K562 (cell line): ENCODE measurements at regions not wholly inside any gene's neighbourhood (a gene's known extent, or its start where the extent isn't known, plus 50 kb on each side); places are given as distances from the start of the nearest gene placed in this dataset.

Experiments used
- ATAC-seq: fragments of 200-7000 bp; cut with Tn5 transposase; 3 replicates; pipeline ENCODE4 v1.9.1; 2020; ENCODE audit warnings: moderate library complexity
- BruUV-seq: library from RNA; stranded (reverse); fragments of 400-500 nt; replicated peaks from 2 replicates; lab custom pipeline; 2021; lab: Mats Ljungman, UMichigan
- CTCF ChIA-PET: fragments of 300-600 bp; formaldehyde crosslinking; extraction: SDS; loops from one replicate; lab custom pipeline; 2021; ENCODE audit warnings: low intra/inter-chr PET ratio; lab: Yijun Ruan, JAX
- POLR2A ChIA-PET: fragments of 300-600, 350-650 bp; sonication (Branson Sonifier 250); formaldehyde crosslinking; extraction: SDS; loops from one replicate; lab custom pipeline; 2021; ENCODE audit warnings: antibody characterized with exemption, inconsistent platforms; lab: Yijun Ruan, JAX
- DNase-seq, 4 experiments: peaks; one replicate each; pipeline versions ENCODE4 v3.0.0 to v3.0.0-alpha.2; 2011 to 2018; ENCODE audit warnings: low spot score in 3 of 4, mixed read lengths in 3 of 4; ENCODE audit errors: extremely low read depth in 1 of 4
- FAIRE-seq: peaks from 2 replicates; lab custom pipeline; 2011; peaks lifted over from hg19 to GRCh38; lab: Jason Lieb, UNC
- H2AFZ ChIP-seq: 2 replicates; pipeline ENCODE4 v1.6.0; 2011; ENCODE audit warnings: low read depth, low read length, control low read depth, inconsistent platforms
- H3K27ac ChIP-seq: fragments of 200-600 bp; 3 replicates; pipeline ENCODE4 v1.8.0; 2011; ENCODE audit warnings: low read depth, mild to moderate bottlenecking, control low read depth, inconsistent platforms, low read length, moderate library complexity, mixed read lengths; ENCODE audit errors: extremely low read depth
- H3K27me3 ChIP-seq, 2 experiments: fragments of 300-600 bp in 1 of 2; 2 replicates in 1 of 2; 3 replicates in 1 of 2; pipeline versions ENCODE4 v1.6.0 to v1.8.0; 2011; ENCODE audit warnings: inconsistent platforms in 2 of 2, low read length in 2 of 2, mild to moderate bottlenecking in 1 of 2, mixed read lengths in 1 of 2, moderate library complexity in 1 of 2; ENCODE audit not compliant: control insufficient read depth in 2 of 2, insufficient read depth in 2 of 2
- H3K36me3 ChIP-seq: fragments of 300-600 bp; 3 replicates; pipeline ENCODE4 v1.8.0; 2011; ENCODE audit warnings: mild to moderate bottlenecking, low read length, inconsistent platforms; ENCODE audit not compliant: control insufficient read depth, insufficient read depth
- H3K4me1 ChIP-seq, 2 experiments: fragments of 200-600 bp in 1 of 2; replicated peaks in 1 of 2; 2 replicates in 1 of 2; 3 replicates in 1 of 2; pipeline versions ENCODE4 v1.5.1 to v1.8.0; 2011; ENCODE audit warnings: inconsistent platforms in 2 of 2, low read length in 2 of 2, mild to moderate bottlenecking in 1 of 2, mixed read lengths in 1 of 2, moderate library complexity in 1 of 2; ENCODE audit not compliant: control insufficient read depth in 2 of 2, insufficient read depth in 2 of 2
- H3K4me2 ChIP-seq: 2 replicates; pipeline ENCODE4 v1.6.1; 2011; ENCODE audit warnings: low read length, control low read depth, inconsistent platforms, mixed read lengths; ENCODE audit not compliant: insufficient read depth
- H3K4me3 ChIP-seq: fragments of 200-600 bp; sonication (generic), shearing (Covaris generic); 2 replicates; pipeline ENCODE4 v1.5.1; 2016; ENCODE audit warnings: control low read depth, inconsistent platforms
- H3K79me2 ChIP-seq: fragments of 200-600 bp; 3 replicates; pipeline ENCODE4 v1.8.0; 2011; ENCODE audit warnings: low read length, inconsistent platforms; ENCODE audit not compliant: control insufficient read depth, insufficient read depth
- H3K9ac ChIP-seq, 2 experiments: 2 replicates each; pipeline versions ENCODE4 v1.6.0 to v1.6.1; 2011; ENCODE audit warnings: low read depth in 2 of 2, low read length in 2 of 2, control low read depth in 1 of 2, inconsistent platforms in 1 of 2, mild to moderate bottlenecking in 1 of 2, mixed read lengths in 1 of 2; ENCODE audit not compliant: insufficient read depth in 1 of 2
- H3K9me1 ChIP-seq: one replicate; pipeline ENCODE4 v1.6.0; 2011; ENCODE audit warnings: inconsistent platforms, mild to moderate bottlenecking, low read length, moderate library complexity; ENCODE audit not compliant: control insufficient read depth, insufficient read depth
- H3K9me3 ChIP-seq: replicated peaks from 2 replicates; pipeline ENCODE4 v1.5.1; 2011; ENCODE audit warnings: low read depth, low read length, inconsistent platforms; ENCODE audit not compliant: control insufficient read depth, insufficient read depth
- H4K20me1 ChIP-seq: replicated peaks from 2 replicates; pipeline ENCODE4 v1.6.1; 2011; ENCODE audit warnings: low read length, inconsistent platforms, mixed read lengths; ENCODE audit not compliant: control insufficient read depth, insufficient read depth
- BCL6 ChIP-seq: fragments of 250-450 bp; sonication (Bioruptor Pico); IDR thresholded peaks from 2 replicates; pipeline ENCODE4 v1.4.0; 2020
- NFRKB ChIP-seq: fragments of 450-650 bp; IDR thresholded peaks from 2 replicates; pipeline ENCODE4 v1.6.1; 2016; ENCODE audit warnings: low read depth
- PHB ChIP-seq: fragments of 250-450 bp; sonication (Bioruptor Pico); IDR thresholded peaks from 2 replicates; pipeline ENCODE4 v1.5.0; 2021
- RNF2 ChIP-seq: sonication (generic); IDR thresholded peaks from 2 replicates; pipeline ENCODE4 v1.6.1; 2016
- SETDB1 ChIP-seq: IDR thresholded peaks from one replicate; pipeline ENCODE4 v1.6.1; 2012; ENCODE audit warnings: low read length, control low read depth, inconsistent platforms
- TOE1 ChIP-seq, 2 experiments: fragments of 450-650 bp in 1 of 2; sonication (generic) in 1 of 2; formaldehyde crosslinking in 1 of 2; IDR thresholded peaks; 2 replicates each; pipeline versions ENCODE4 v1.7.1 to v1.8.0; 2016 to 2022; ENCODE audit warnings: borderline replicate concordance in 2 of 2, mild to moderate bottlenecking in 2 of 2, antibody characterized with exemption in 1 of 2, inconsistent platforms in 1 of 2, low read depth in 1 of 2, missing genetic modification reagents in 1 of 2, moderate library complexity in 1 of 2
- ZNF408 ChIP-seq: fragments of 250-450 bp; sonication (Bioruptor Pico); IDR thresholded peaks from 2 replicates; pipeline ENCODE4 v1.4.0; 2020; ENCODE audit warnings: low read depth, mild to moderate bottlenecking, moderate library complexity
- WGBS: fragments of 100-300 bp; shearing (Covaris generic); methylation state at CpG from one replicate; pipeline ENCODE4 v1.1.6; 2016; ENCODE audit warnings: low coverage, mixed read lengths; ENCODE audit not compliant: insufficient coverage; ENCODE audit errors: missing lambda C conversion rate; 5-methylcytosine and 5-hydroxymethylcytosine counted together
- in situ Hi-C: fragments of 300-500 bp; cut with MboI; formaldehyde crosslinking; loops from 4 replicates; pipeline ENCODE4 v1.15.0; 2018; ENCODE audit warnings: inconsistent platforms, mixed read lengths
- intact Hi-C: fragments of 100-400 bp; cut with micrococcal nuclease; formaldehyde crosslinking; loops from 2 replicates; pipeline ENCODE4 v1.14.2; 2022
- TF ChIP-seq, protein P1 (sequence below): fragments of 250-450 bp; sonication (Bioruptor Pico); IDR thresholded peaks from 2 replicates; pipeline ENCODE4 v1.4.0; 2020; ENCODE audit warnings: mild to moderate bottlenecking

- H3K9ac ChIP-seq, result no peak overlapping the region
- ATAC-seq (no peak), DNase-seq (no peak), FAIRE-seq (no peak)
- no peaks in the 10 kb centered on the region for H3K9me1 ChIP-seq
- no peak overlapping the region for H3K4me3 ChIP-seq
- no peaks in the 10 kb centered on the region for H3K9me3 ChIP-seq
- no peak overlapping the region for H3K4me2 ChIP-seq
- TF ChIP-seq SETDB1, result no peak
- TF ChIP-seq ZNF408 (CRISPR knock-in tag), result no peak
- TF ChIP-seq RNF2, result no peak
- TF ChIP-seq PHB (CRISPR knock-in tag), result no peak
- TF ChIP-seq, protein P1, sequence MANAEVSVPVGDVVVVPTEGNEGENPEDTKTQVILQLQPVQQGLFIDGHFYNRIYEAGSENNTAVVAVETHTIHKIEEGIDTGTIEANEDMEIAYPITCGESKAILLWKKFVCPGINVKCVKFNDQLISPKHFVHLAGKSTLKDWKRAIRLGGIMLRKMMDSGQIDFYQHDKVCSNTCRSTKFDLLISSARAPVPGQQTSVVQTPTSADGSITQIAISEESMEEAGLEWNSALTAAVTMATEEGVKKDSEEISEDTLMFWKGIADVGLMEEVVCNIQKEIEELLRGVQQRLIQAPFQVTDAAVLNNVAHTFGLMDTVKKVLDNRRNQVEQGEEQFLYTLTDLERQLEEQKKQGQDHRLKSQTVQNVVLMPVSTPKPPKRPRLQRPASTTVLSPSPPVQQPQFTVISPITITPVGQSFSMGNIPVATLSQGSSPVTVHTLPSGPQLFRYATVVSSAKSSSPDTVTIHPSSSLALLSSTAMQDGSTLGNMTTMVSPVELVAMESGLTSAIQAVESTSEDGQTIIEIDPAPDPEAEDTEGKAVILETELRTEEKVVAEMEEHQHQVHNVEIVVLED (CRISPR knock-in tag), result no peak
- no peak for TF ChIP-seq TOE1 (IDR thresholded peaks at IDR 0.05; ENCODE audit: borderline replicate concordance)
- no peak for TF ChIP-seq TOE1 (CRISPR knock-in tag; IDR thresholded peaks at IDR 0.05; ENCODE audit: borderline replicate concordance, low read depth)
- TF ChIP-seq NFRKB, result no peak
- TF ChIP-seq BCL6 (CRISPR knock-in tag), result no peak
- H4K20me1 ChIP-seq, result no peaks in the 10 kb centered on the region
- ChIA-PET CTCF (no interaction called here), POLR2A (no interaction called here)
- no peaks in the 10 kb centered on the region for H3K4me1 ChIP-seq
- BruUV-seq, result no TSS peak
- H3K79me2 ChIP-seq, result no peaks in the 10 kb centered on the region
- in situ Hi-C loops, result no loop called here
- H2AFZ ChIP-seq, result no peak overlapping the region
- no peak overlapping the region for H3K27ac ChIP-seq
- WGBS, result 0% methylated on average over 1 of the region's 1 CpG
- no peaks in the 10 kb centered on the region for H3K36me3 ChIP-seq
- intact Hi-C loops, result no loop called here
- peaks cover 2 to 22% of the 10 kb centered on the region in 2 experiments; a peak in 3 of 5 replicates for H3K27me3 ChIP-seq
Observed at GRCh38 chr12:94798113-94798512, 147.8 kb upstream of the TMCC3 start.
